ENCODE measurements at regions not wholly inside any gene's neighbourhood (a gene's known extent, or its start where the extent isn't known, plus 50 kb on each side); places are given as distances from the start of the nearest gene placed in this dataset. TPM values are rescaled to one million over a fixed set of nuclear protein-coding genes. Genes with fewer than 3 reads are reported as not detected.
A peak's percentile ranks its signal among the peaks of the same experiment; 100 is the strongest.

DNA sequence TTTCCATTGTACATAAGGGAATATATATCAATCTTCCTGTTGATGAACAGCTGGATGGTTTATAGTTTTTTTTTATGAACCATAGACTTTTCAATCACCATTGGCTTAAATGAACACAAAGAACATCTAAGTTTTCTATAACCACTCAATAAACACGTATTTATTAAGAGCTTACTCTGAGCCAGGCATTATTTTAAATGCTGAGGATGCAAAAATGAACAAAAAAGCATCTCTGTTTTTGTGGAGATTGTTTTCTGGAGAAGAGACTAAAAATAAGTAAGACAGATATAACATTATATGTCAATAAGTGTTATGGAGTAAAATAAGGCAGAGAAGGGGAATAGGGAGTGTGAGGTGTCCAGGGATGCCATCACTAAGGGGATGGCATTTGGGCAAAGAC, 52.1 kb upstream of the SLC24A2 start:
- Histone ChIP-seq H3K4me2 (ENCODE audit: low read depth, low read length) (no peak overlapping the region), H3K9me3 (ENCODE audit: control insufficient read depth, insufficient read depth, low read length) (no peaks in the 10 kb centered on the region), H3K9ac (ENCODE audit: low read depth, low read length) (no peak overlapping the region), H3K79me1 (ENCODE audit: low read depth in 1 of 2, low read length in 2 of 2) (no peaks in the 10 kb centered on the region), H2BK20ac (ENCODE audit: low read depth, low read length) (no peak overlapping the region), H4K8ac (ENCODE audit: low read depth in 2 of 2, low read length in 2 of 2) (no peak overlapping the region), H3K4me3 (ENCODE audit: insufficient read depth, low read depth, low read length) (no peak overlapping the region), H2AK5ac (ENCODE audit: low read depth, low read length) (no peak overlapping the region), H4K91ac (ENCODE audit: insufficient read depth, low read depth, low read length) (no peak overlapping the region), H4K5ac (ENCODE audit: low read depth, low read length) (no peak overlapping the region), H2BK120ac (ENCODE audit: low read depth, low read length) (no peak overlapping the region), H2AK9ac (replicated peaks; ENCODE audit: low read depth, low read length, poor library complexity) (no peak overlapping the region), H3K9me1 (ENCODE audit: insufficient read depth, low read length) (no peaks in the 10 kb centered on the region), H2BK15ac (ENCODE audit: low read depth, low read length) (no peak overlapping the region), H3K4ac (ENCODE audit: low read depth, low read length) (no peak overlapping the region), H3K56ac (ENCODE audit: extremely low read depth, insufficient read depth, low read length) (no peak overlapping the region), H3K36me3 (ENCODE audit: control insufficient read depth, insufficient read depth, low read length) (no peaks in the 10 kb centered on the region), H2BK5ac (ENCODE audit: low read depth, low read length, poor library complexity, severe bottlenecking) (no peak overlapping the region), H3K27me3 (ENCODE audit: control insufficient read depth, insufficient read depth, low read length) (no peaks in the 10 kb centered on the region), H4K20me1 (ENCODE audit: insufficient read depth, low read length) (no peaks in the 10 kb centered on the region), H3K4me1 (ENCODE audit: control insufficient read depth, insufficient read depth, low read length) (no peaks in the 10 kb centered on the region), H3K23ac (ENCODE audit: low read depth, low read length) (no peak overlapping the region), H3K18ac (ENCODE audit: low read depth, low read length) (no peak overlapping the region), H3K27ac (ENCODE audit: insufficient read depth, low read length) (no peak overlapping the region), H2AFZ (replicated peaks; ENCODE audit: low read length, poor library complexity) (no peak overlapping the region), H3K14ac (replicated peaks; ENCODE audit: low read depth, low read length) (no peak overlapping the region)
- in situ Hi-C loops (cut with MboI; ENCODE audit: low sequenced_read_pairs) (no loop called here), dilution Hi-C loops (cut with HindIII; ENCODE audit: low sequenced_read_pairs, unreplicated experiment) (no loop called here), intact Hi-C loops (cut with micrococcal nuclease) (no loop called here)
- DNase-seq (no peak), ATAC-seq (ENCODE audit: low read depth) (no peak)
- CTCF ChIA-PET, result no interaction called here
- POLR2A ChIA-PET (ENCODE audit: unreplicated experiment), result no interaction called here
- TF ChIP-seq, protein P1, sequence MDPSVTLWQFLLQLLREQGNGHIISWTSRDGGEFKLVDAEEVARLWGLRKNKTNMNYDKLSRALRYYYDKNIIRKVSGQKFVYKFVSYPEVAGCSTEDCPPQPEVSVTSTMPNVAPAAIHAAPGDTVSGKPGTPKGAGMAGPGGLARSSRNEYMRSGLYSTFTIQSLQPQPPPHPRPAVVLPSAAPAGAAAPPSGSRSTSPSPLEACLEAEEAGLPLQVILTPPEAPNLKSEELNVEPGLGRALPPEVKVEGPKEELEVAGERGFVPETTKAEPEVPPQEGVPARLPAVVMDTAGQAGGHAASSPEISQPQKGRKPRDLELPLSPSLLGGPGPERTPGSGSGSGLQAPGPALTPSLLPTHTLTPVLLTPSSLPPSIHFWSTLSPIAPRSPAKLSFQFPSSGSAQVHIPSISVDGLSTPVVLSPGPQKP (IDR thresholded peaks at IDR 0.05; ENCODE audit: borderline replicate concordance, low read depth, low read length), result no peak
- TF ChIP-seq MXI1 (IDR thresholded peaks at IDR 0.05; ENCODE audit: borderline replicate concordance, low read depth, low read length) (no peak), BHLHE40 (IDR thresholded peaks at IDR 0.05; ENCODE audit: low read depth, low read length) (no peak), MAFK (IDR thresholded peaks at IDR 0.05; ENCODE audit: low read depth, low read length) (peak; percentile 84), RAD21 (IDR thresholded peaks at IDR 0.05; ENCODE audit: low read length) (no peak)
- WGBS, 2 experiments (ENCODE audit: extremely low coverage in 2 of 2, insufficient read length in 1 of 2), result no CpG with 5 or more reads among the region's 1 CpG
- no TSS peak for BruUV-seq (replicated peaks)

Small RNA genes lying in the stretch of these regions (microRNA-seq; reads per million reads assigned to microRNA genes)
- not detected for gene AL158077.1 (ENCODE audit: insufficient read depth, insufficient read length)

Small RNA genes lying in the stretch of these regions (small RNA-seq; reads per million reads assigned to genes)
- gene AL158077.1, result 0 reads per million in 5 experiments
